Hippocampal formation (tissue), 2 donors: ENCODE measurements at regions not wholly inside any gene's neighbourhood (a gene's known extent, or its start where the extent isn't known, plus 50 kb on each side); places are given as distances from the start of the nearest gene placed in this dataset.

Experiments
- DNase-seq, 2 donors: peaks; one replicate each; lab custom pipeline; 2025; lab: John Stamatoyannopoulos, UW

DNA sequence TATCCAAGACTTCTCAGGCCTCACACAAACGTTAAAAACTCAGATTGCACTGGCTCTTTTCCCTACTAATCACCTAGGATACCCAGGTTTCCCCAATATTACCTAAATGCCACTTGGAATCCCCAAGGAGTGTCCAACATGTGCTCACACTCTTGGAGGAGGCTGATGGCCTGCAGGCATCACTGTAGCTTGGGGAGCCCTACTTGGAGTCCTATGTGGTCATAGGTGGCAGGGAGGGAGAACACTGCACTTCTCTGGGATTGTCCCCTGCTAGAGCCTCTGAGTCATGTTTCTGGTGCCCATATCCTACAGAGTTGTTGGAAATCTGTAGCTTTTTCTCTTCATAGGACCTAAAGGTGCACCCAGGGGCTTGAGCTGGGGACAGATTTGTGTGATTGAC lies 433.7 kb downstream of the ARHGEF28 start:
- DNase-seq: no peak

DNA sequence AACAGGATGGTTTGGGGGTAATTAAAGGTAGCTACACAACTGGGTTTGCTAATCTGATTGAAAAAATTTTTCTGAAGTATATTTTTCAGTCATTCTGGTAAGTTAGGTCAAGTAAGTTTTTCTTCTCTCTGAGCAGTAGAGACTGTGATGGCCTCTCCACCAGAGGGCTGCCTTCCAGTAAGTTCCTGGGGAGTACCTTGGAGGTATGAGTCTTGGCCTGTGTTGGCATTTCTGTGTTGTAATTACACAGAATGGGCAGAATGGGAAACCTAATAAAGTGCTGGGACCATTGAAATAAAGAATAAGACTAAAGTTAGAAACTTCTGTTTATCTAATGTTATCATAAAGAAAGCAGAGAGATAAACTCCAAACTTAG lies 430.8 kb downstream of the ARHGEF28 start:
- no peak for DNase-seq

DNA sequence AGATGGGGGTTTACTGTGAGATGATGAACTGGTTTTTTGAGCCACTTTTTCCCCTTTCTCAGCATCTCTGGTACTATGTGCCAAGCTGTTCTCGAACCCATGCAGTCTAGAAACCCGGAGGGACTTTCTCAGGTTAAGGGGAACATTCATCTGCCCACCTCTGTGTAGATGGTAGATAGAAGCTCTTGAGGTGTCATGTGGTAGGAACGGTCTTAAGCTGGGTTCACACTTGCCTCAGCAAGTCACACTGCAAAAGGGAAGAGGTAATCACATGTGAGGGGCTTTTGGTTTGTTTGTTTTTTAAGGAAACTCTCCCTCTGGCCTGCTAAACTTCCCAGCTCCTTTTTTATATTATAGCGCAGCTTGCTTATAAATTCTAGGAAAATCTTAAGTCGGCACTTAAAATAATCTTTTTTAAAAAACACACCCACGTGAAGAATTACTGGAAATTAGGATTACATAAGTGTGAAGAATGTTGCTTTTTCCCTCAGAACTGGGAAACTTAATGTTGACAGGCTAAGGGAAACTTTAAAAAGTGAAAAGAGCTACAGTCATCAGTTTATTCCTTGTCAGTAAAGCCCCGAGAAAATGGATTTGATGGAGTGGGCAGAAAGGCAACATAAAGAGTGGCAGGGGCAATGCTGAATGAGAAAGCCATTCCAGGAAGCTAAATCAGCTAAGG lies 430.3 kb downstream of the ARHGEF28 start:
- no peak for DNase-seq

DNA sequence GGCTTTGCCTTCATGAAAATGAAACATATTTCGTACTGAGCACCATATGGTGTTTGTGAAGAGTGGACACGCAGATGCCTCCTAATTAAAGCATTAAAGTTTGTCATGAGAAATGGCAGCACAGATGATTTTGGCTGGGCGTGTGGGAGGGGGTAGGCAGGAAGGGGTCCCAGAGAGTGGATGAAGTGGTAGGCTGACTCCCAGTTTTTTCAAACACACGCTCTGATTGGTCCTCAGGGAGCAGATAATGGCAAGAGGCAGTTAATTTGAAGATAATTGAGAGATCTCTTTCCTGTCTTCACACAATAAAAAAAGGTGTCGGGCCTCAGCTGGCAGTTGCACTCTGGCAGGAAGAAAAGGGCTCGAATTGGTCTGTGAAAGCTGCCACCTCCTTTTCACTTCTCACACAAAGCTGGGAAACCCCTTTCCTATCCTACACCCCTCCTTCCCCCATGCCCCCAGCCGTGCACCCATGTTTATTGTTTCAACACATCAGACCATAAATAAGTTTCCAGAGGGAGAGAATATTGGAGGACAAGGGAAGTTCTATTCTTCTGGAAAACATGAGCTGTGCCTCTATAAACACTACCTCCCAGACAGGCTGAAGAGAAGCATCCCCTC lies 429.6 kb downstream of the ARHGEF28 start:
- DNase-seq: no peak

DNA sequence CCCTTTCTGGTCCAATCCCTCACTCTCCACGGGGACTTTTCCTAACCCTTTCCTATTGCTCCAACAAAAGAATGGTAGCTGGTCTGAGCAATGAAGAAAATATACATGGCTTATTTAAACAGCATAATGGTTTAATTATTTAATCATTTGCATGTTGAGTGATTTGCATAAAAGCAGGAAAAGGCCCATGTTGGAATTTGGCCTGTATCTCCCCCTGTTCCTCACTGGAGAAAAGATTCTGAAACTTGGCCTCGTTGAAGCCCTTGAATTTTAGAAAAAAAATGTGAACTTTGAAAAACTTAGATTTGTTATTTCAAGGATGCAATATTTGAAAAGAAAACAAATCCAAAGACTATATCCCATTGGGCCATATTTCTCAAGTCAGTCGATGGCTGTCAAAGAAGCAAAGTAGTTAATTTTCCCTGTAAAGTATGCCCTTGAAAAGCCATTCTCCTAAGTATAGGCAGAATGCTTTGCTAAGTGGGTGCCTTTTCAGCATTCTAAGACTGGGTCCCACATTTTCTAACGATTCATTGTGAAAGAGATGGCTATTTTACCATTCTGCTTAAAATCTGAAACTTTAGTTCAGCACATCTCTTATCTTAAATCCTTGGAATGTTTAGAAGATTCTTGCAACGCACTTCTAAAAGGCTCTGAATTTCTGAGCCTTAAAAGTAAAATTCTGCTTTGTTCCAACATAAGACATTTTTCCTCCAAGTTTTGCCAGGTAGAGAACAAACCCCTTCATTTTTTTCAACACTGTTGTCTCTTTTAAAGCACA lies 428.8 kb downstream of the ARHGEF28 start:
- no peak for DNase-seq

DNA sequence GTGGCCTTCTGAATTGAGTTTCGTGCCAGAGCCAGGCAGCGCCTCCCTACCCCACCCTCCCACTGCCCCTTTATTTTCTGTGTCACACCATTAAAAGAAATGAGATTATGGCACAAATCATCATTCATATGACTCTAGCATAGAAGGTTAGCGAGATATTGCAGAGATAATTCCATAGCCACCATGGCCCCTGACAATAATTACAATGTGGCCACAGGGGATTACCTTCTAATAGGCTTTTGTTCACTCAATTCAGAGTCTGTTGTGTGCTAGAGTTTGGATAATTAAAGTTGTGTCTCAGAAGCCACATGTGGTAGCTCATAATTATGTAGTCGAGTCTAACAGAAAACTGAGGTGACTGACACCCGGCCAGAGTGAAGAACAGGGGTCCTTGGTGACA lies 428.1 kb downstream of the ARHGEF28 start:
- DNase-seq: no peak

DNA sequence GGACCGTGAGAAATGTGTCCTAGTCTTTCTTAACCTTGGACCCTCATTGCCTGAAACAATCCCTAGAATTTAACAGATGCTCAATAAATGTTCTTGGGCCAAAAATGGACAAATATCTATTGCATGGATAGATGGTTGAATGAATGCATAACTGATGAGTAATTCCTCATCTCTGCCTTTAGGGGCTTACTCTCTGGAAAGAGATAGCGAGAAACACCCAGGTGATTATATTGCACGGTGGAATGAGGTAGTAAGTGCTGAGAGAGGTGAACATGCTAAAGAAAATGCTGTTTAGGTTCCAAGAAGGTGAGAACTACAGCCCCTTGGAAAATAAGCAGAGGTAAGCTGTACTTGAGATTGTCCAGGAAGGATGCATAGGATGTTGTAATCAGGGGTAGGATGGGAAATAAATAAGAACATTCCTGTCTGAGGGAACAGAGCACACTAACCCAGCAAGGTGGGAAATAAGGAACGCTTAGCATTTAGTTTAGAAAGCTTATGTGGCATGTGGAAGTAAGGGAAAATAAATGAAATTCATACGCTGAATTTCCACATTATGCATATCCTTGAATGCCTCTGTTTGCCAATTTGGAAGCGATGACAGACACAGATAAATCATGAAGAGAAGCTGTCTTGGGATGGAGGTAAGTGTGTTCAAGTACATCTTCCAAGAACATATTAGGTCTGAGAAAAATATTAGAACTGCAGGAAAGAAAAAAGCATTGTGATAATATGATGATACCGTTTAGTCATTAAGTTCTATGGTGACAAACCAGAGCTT lies 426.6 kb downstream of the ARHGEF28 start:
- DNase-seq: no peak

DNA sequence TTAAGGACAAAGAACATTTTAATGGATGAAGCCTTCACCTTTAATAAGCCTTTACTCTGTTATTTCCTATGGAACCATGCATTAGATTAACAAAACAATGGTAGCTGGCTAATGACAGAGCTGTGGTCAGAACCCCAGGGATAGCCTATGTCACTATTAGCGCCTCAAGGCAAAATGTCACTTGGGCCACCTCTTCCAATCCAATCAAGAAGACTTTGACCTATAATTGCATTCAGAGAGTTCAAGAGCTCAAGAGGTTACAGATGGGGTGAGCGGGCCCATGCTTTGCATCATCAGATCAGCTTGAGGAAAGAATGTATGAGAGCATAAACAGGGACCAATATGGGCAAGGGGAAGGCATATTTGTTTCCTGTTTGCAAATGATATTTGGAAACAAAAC lies 425.1 kb downstream of the ARHGEF28 start:
- DNase-seq: no peak

DNA sequence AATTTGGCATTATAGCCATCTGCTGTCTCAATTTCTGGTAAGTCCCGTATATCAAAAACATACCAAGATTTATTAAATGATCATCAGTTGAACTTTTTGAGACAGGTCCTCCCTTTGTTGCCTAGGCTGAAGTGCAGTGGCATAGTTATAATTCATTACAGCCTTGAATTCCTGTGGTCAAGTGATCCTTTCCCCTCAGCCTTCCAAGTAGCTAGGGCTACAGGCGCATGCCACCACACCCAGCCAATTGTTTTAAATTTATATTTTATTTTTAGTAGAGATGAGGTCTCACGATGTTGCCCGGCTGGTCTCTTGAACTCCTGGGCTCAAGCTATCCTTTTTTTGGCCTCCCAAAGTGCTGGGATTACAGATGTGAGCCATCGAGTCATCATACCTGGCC lies 418.9 kb downstream of the ARHGEF28 start:
- no peak for DNase-seq

DNA sequence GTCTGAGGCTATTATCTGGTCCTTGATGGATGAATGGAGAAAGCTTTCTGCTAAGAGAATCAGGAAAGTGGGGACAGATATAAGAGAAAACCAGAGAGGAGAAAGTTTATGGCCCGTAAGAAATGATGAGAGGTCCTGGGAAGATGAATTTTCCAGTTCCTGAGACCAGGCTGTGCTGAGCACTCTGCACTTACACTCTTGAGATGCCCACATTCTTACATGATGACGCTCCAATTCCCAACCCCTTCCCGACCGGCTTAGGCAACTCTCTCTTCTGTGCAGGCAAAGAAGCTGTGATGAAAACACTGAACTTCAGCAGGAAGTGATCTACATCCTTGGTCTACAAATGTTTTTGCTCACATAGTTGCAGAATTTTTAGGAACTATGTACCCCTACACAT lies 417.0 kb downstream of the ARHGEF28 start:
- no peak for DNase-seq

DNA sequence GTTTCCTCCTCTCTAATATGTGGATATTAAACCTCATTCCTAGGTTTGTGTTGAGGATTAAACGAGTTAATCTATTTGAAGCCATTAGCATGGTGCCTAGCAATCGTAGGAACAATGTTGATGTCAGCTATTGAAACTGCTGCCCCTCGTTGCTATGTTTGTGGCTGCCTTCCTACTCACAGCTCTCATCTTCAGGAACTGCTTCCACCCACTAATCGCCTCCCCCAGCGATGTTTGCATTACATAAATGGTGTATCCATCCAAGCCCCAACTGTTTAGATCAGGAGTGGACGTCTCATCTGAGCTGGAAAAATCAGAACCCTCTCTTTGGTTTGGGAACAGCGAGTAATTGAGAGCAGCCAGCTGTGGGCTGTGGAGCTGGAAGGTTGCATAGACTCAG lies 416.6 kb downstream of the ARHGEF28 start:
- DNase-seq: no peak

DNA sequence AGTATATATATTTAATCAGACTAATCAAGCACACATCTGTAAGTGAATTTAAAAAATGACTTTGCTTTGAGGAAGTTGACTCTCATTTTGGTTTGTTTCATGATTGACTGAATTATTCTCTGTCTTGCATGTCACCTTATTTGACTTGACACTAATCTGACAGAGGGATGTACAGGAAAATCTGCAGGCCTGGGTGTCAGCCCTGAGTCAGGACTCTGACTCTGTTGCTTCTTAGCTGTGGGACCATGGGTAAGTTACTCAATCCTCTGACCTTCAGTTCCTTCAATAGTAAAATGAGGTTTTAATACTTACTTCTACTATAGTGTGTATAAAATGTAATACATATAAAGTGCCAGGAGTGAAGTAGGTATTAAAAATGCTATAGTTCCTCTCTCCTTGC lies 415.9 kb downstream of the ARHGEF28 start:
- no peak for DNase-seq

DNA sequence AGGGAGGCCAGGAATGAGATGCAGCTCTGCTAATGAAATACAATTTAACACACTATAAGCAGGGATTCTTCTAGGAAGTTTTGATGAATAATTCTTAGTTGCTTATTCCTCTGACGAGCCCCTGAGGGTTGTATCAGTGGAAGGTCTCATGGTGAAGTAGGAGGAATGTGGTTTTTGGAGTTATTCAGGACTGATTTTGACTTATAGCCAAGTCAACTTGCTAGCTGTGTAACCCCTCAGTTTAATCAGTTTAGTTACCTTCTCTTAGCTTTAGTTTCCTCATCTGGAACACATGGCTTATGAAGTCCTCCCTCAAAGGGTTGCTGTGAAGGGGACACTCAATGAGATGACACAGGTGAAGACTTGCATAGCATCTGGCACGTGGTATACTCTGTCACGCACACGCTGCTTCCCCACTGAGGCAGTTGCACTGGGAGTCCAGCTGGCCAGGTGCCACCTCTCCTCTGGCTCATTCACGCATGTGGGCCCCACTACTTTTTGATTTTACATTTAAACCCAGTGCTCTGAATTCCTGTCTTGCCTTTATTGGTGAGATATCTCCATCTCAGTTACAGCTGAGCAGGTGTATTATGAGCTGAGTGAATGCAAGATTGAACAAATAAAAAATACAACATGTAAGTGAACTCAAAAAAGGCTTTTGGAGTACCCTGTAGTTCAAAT lies 415.0 kb downstream of the ARHGEF28 start:
- no peak for DNase-seq

DNA sequence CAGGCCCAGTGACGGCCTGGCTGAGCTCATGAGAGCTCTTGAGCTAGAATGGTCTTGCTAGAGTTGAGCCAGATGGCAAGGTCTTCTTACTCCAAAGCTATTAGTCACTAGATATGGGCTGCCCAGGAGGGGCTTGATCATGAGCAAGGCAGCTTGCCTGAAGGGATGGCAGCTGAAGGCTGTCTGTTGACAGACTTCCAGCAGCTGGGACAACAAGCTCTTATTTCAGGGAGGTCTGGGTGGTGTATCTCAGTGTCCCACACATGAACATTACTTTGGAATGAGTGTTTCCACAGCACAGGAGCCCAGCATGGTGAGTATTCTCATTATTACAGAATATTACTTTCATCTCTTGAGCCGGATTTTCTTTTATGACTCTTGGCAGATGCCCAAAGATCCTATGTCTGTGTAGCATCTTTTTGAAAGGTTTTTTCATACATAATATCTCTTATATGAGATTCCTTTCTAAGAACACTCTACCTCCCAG lies 414.1 kb downstream of the ARHGEF28 start:
- no peak for DNase-seq

DNA sequence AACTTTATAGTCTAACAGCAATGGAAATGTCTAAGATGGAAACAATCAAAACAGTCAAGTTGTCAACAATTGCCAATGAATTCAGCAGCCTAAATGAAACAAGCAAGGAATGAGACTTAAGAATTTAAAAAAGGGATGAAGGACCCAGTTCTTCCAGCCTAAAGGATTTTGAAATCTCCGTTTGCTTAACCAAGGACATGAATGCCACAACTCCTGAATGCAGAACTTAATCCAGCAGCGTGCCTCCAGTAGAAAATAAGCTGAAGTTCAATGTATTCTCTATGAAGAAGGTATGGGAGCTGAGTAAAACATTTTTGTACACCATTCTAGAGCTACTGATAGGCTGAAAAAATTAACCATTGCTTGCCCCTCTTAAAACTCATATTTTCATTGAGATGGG lies 411.3 kb downstream of the ARHGEF28 start:
- DNase-seq: no peak

DNA sequence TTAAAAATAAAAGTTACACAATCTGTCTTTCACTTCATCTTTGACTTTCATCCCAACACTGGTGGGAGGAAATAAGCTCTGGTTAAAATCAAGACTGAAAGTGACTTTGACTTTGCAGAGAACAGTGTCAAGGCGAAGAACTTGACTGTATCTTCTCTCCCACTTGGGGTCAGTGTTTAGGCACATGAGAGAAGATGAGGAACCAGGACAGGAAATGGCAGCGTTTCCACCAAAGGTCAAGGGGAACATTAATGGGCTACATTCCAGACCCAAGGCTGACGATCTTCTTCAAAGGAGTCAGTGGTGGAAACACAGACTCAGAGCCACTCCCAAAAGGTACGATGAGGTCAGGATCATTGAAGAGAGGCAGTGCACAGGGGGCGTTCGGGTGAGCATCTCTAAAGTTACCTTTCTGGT lies 409.5 kb downstream of the ARHGEF28 start:
- peak in 1 of 2 donors; percentile 36 for DNase-seq

DNA sequence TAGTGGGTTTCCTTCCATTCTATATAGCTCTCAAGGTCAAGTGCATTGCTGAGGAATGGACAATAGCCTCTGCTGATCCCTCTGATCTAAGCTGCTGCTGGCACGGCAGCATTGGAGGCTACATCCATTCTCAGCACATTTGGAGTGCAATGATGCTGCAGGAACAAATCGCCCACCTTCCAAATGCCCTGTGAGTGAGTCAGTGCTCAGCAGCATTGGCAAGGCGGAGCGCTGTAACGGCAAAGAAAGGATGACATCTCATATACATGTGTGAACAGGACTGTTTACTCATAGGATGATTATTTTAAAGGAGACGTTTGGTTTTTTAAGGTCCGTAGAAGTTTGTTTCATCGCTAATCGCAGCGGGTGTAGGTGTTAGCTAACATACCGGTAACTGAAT lies 408.7 kb downstream of the ARHGEF28 start:
- peak in 1 of 2 donors; percentile 5 for DNase-seq

DNA sequence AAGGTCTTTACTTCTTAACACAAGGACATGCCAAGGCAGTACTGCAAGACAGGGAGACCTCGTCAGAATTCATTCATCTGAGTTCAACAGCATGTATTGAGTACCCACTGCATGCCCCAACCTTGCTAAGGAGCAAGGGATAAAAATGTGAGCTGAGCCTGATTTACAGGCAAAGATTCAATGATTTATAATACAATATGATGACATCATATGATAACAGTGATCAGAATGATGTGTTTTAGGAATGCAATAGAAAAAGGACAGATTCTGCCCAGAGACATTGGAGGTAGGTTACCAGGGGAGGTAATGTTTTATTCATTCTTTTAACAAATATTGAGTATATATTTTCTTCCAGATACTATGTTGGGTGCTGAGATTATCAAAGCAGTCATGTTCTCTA lies 406.6 kb downstream of the ARHGEF28 start:
- DNase-seq: no peak

DNA sequence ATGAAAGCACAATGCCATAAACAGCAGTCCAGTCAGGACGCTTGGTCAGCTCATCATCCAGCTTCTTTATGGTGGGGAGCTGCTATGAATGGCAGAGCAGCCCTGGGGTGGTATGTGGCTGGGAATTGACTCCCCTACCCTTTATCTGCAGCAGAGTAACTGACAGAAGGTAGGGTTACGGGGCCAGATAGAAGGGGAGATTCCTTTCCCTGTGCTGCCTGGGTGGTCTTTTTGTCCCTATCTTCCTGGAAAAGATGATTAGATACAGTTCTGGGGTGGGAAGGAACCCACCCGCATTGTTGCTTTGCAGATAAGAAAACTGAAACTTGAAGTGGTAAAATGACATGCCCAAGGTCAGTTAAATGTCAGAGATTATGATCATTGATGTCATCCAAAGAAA lies 405.5 kb downstream of the ARHGEF28 start:
- DNase-seq: no peak

DNA sequence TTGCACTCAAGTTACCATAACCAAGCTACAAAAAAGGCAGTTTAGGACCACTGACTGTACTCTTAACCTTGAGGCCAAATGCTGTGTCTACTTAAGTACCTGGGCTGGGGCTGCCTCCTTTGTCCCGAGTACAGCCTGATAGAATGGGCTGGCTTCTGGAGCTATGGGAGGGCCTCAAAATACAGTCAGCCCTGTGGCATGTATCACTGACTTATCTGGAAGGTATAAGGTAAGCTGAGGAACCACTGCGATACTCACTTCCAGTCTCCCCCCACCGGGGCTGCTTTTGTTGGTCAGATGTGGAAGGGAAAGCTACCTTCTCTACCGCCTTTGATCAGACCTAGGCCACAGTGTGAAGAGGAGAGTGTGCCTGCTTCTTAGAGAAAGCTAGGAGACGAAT lies 404.8 kb downstream of the ARHGEF28 start:
- DNase-seq: no peak

DNA sequence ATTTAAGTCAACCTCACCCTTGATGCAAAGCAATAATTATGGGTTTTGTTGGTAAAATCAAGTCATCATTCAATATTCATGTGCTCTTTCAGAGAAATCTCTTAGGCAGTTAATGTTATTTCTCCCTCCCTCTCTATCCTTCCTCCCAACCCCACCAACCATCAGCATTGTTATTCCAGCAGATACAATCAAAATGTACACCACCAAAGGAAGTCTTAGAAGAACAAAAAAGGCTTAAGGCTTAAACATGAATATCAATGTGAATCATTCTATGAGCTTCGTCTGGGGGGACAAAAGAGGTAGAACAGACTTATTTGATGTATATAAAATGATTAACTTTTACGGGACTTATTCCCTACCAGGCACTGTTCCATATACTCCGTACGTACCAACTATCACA lies 404.4 kb downstream of the ARHGEF28 start:
- DNase-seq: no peak

DNA sequence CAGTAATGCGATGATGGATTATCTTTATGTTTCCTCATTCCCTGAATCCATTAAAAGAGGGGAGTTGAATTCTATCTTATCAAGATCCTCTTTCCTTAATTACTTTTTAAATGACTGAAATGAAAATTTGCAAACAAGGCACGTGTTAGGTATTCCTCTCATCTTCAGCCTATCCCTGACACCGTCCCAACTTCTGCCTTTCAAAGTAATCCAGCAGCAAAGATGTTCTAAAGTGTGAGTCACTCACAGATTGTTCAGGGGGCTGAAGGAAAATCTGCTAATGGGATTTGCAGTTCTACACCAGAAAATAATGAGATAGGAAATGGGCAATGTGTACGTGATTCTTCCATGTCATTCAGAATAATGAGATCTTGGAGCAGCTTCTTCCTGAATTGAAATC lies 403.0 kb downstream of the ARHGEF28 start:
- DNase-seq: no peak
